ENCODE measurements at regions not wholly inside any gene's neighbourhood (a gene's known extent, or its start where the extent isn't known, plus 50 kb on each side); places are given as distances from the start of the nearest gene placed in this dataset.

DNA sequence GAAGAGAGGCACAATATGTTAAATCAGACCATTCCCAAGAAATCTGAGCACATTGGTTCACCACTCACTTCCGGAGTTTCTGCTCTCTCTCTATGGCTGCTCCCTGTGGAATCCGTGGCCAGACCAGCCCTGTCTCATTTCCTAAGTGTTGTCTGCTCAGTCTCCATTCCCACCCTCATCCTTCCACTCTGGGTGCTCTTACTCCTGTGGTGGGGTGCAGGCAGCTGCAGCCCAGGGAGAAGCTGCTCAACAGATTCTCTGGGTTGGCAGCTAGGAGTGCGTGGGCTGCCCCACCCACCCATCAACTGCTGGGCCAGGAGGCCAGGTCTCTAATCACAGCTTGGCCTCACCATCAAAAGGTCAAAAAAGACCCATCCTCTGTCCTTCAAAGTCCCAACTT is 98.3 kb downstream of the ARL4C start:
- Histone ChIP-seq H3K9ac (no peak overlapping the region), H3K4me3 (ENCODE audit: low read depth, low read length) (no peak overlapping the region), H3K27me3 (ENCODE audit: control insufficient read depth, insufficient read depth, low read length) (no peaks in the 10 kb centered on the region), H3K27ac (no peak overlapping the region), H3K79me2 (no peaks in the 10 kb centered on the region), H3K36me3 (ENCODE audit: control insufficient read depth, insufficient read depth, low read length) (no peaks in the 10 kb centered on the region), H3K9me3 (ENCODE audit: control insufficient read depth, low read length) (no peaks in the 10 kb centered on the region), H3K4me2 (ENCODE audit: low read length) (no peak overlapping the region), H3K4me1 (no peaks in the 10 kb centered on the region), H2AFZ (no peak overlapping the region)
- TF ChIP-seq, protein P1, sequence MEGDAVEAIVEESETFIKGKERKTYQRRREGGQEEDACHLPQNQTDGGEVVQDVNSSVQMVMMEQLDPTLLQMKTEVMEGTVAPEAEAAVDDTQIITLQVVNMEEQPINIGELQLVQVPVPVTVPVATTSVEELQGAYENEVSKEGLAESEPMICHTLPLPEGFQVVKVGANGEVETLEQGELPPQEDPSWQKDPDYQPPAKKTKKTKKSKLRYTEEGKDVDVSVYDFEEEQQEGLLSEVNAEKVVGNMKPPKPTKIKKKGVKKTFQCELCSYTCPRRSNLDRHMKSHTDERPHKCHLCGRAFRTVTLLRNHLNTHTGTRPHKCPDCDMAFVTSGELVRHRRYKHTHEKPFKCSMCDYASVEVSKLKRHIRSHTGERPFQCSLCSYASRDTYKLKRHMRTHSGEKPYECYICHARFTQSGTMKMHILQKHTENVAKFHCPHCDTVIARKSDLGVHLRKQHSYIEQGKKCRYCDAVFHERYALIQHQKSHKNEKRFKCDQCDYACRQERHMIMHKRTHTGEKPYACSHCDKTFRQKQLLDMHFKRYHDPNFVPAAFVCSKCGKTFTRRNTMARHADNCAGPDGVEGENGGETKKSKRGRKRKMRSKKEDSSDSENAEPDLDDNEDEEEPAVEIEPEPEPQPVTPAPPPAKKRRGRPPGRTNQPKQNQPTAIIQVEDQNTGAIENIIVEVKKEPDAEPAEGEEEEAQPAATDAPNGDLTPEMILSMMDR (IDR thresholded peaks at IDR 0.05), result no peak

DNA sequence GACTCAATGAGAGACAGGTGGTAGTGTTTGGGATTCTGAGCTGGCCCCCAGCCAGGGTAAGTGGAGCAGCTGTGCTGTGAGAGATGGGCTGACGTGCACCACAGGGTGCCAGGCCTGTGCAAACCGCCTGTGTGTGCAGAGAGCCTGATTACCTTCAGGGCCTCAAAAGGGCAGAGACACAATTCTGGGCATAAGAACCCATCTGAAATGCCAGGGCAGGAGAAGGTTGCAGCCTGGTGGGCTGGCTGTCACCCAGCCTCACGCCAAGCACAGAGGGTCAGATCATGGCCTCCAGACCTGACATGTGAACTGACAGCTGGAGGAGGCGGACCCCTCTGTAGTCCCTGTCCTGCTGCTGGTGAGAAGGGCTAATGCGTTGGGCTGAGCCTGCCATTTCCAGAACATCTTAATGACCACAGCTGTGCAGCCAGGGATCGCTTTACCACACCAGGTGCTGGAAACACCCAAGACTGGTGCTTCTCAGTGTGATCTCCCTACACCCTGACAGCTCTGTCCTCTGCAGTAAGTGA is 100.9 kb downstream of the ARL4C start:
- TF ChIP-seq, protein P1 (IDR thresholded peaks at IDR 0.05), result no peak
- Histone ChIP-seq H3K9ac (no peak overlapping the region), H3K36me3 (ENCODE audit: control insufficient read depth, insufficient read depth, low read length) (no peaks in the 10 kb centered on the region), H3K4me3 (ENCODE audit: low read depth, low read length) (no peak overlapping the region), H3K27ac (no peak overlapping the region), H3K9me3 (ENCODE audit: control insufficient read depth, low read length) (no peaks in the 10 kb centered on the region), H3K4me1 (no peaks in the 10 kb centered on the region), H3K4me2 (ENCODE audit: low read length) (no peak overlapping the region), H3K79me2 (no peaks in the 10 kb centered on the region), H2AFZ (no peak overlapping the region), H3K27me3 (ENCODE audit: control insufficient read depth, insufficient read depth, low read length) (no peaks in the 10 kb centered on the region)

DNA sequence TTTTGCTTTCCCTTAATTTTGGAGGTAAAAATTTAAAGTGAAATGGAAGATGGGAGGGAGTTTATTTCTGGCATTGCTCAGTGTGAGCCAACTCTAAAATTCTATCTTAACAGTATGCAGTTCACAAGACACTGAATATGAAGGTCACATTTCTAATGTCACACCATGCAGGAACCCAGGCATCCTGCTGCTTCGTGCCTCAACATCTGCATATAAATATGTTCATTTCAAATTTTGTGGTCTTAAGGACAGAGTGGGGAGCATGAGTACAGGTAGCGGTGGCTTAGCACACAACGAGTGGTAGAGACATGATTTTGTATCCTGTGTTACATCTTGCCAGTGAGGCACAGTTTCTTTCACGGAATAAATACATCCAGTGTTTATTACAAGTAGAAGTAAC is 102.4 kb downstream of the ARL4C start:
- Histone ChIP-seq H3K27ac (no peak overlapping the region), H3K4me3 (ENCODE audit: low read depth, low read length) (no peak overlapping the region), H2AFZ (no peak overlapping the region), H3K36me3 (ENCODE audit: control insufficient read depth, insufficient read depth, low read length) (no peaks in the 10 kb centered on the region), H3K4me1 (no peaks in the 10 kb centered on the region), H3K79me2 (no peaks in the 10 kb centered on the region), H3K9ac (no peak overlapping the region), H3K9me3 (ENCODE audit: control insufficient read depth, low read length) (no peaks in the 10 kb centered on the region), H3K27me3 (ENCODE audit: control insufficient read depth, insufficient read depth, low read length) (no peaks in the 10 kb centered on the region), H3K4me2 (ENCODE audit: low read length) (no peak overlapping the region)
- TF ChIP-seq, protein P1 (IDR thresholded peaks at IDR 0.05), result no peak

DNA sequence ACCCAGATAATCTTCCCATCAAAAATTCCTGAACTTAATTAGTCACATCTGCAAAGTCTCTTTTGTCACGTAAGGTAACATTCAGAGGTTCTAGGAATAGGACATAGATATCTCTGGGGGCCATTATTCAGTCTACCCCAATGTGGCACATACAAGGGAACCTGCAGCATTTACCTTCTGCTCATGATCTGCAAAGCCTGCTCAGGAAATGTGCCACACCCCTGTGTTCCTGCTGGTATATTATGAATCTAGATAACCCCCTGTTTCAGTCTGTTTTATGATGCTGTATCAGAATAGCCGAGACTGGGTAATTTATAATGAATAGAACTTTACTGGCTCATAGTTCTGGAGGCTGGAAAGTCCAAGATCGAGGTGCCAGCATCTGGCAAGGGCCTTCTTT is 103.5 kb downstream of the ARL4C start:
- TF ChIP-seq, protein P1 (IDR thresholded peaks at IDR 0.05), result no peak
- Histone ChIP-seq H3K9ac (no peak overlapping the region), H3K27me3 (ENCODE audit: control insufficient read depth, insufficient read depth, low read length) (no peaks in the 10 kb centered on the region), H3K4me1 (no peaks in the 10 kb centered on the region), H3K36me3 (ENCODE audit: control insufficient read depth, insufficient read depth, low read length) (no peaks in the 10 kb centered on the region), H2AFZ (no peak overlapping the region), H3K9me3 (ENCODE audit: control insufficient read depth, low read length) (no peaks in the 10 kb centered on the region), H3K4me3 (ENCODE audit: low read depth, low read length) (no peak overlapping the region), H3K4me2 (ENCODE audit: low read length) (no peak overlapping the region), H3K27ac (no peak overlapping the region), H3K79me2 (no peaks in the 10 kb centered on the region)

DNA sequence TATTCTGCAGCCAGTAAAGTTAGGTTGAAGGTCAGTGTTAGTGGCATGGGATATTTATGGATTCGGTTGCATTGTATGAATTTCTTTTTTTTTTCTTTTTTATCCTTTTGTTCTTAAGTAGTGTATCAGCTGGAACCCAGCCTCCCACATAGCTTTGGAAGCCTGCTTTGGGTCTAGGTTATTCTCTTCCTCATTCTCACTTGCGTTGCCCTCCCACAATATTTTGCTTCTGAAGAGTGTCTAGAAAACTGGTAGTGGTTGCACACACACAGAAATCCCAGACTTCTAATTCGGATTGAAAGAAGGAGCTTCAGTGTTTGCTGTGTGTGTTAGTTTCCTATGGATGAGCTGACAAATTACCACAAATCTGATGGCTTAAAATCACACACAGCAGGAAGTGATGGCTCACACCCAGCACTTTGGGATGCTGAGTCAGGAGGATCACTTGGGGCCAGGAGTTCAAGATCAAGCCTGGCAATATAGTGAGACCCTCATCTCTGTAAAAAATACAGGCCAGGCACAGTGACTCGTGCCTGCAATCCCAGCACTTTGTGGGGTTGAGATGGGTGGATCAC is 104.8 kb downstream of the ARL4C start:
- H3K27me3 ChIP-seq (ENCODE audit: control insufficient read depth, insufficient read depth, low read length), result no peaks in the 10 kb centered on the region
- H3K4me3 ChIP-seq (ENCODE audit: low read depth, low read length), result no peak overlapping the region
- H3K9me3 ChIP-seq (ENCODE audit: control insufficient read depth, low read length), result no peaks in the 10 kb centered on the region
- no peaks in the 10 kb centered on the region for H3K4me1 ChIP-seq
- H3K79me2 ChIP-seq, result no peaks in the 10 kb centered on the region
- no peak overlapping the region for H3K9ac ChIP-seq
- H3K27ac ChIP-seq, result no peak overlapping the region
- H3K36me3 ChIP-seq (ENCODE audit: control insufficient read depth, insufficient read depth, low read length), result no peaks in the 10 kb centered on the region
- no peak overlapping the region for H3K4me2 ChIP-seq (ENCODE audit: low read length)
- no peak overlapping the region for H2AFZ ChIP-seq
- TF ChIP-seq, protein P1 (IDR thresholded peaks at IDR 0.05), result no peak

Measured in parathyroid adenoma (tissue), 2 donors.